GM12875 (cell line): ENCODE measurements at regions not wholly inside any gene's neighbourhood (a gene's known extent, or its start where the extent isn't known, plus 50 kb on each side); places are given as distances from the start of the nearest gene placed in this dataset.

Experiments
- H3K4me3 ChIP-seq: one replicate; pipeline ENCODE4 v1.5.1; 2011; ENCODE audit warnings: low read depth, low read length, control low read depth
- CTCF ChIP-seq: IDR thresholded peaks from 2 replicates; pipeline ENCODE4 v1.5.1; 2011; ENCODE audit warnings: low read depth, mild to moderate bottlenecking, control low read depth, inconsistent platforms, low read length, moderate library complexity, borderline replicate concordance; ENCODE audit not compliant: insufficient read depth

- H3K4me3 ChIP-seq: no peak overlapping the region
- no peak for TF ChIP-seq CTCF
Observed at GRCh38 chr17:52776234-52776633, 617.7 kb upstream of the CA10 start.

DNA sequence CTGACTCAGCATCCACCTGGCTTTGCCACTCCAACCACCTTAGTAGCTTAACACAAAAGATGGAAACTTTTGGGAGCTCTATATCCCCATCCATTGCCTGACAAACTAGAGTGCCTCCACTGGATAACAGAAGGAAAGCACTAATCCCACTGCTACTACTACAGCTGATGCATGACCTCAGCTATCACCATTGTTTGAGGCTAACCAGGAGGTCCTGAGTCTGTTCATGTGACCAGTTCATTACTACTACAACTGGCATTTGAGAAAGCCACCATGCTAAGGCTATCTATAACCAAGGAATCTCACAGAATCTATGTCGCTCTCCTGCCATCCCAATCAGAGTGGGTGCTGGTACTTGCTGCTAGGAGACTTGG lies 604.3 kb upstream of the CA10 start:
- TF ChIP-seq CTCF: no peak
- no peak overlapping the region for H3K4me3 ChIP-seq

DNA sequence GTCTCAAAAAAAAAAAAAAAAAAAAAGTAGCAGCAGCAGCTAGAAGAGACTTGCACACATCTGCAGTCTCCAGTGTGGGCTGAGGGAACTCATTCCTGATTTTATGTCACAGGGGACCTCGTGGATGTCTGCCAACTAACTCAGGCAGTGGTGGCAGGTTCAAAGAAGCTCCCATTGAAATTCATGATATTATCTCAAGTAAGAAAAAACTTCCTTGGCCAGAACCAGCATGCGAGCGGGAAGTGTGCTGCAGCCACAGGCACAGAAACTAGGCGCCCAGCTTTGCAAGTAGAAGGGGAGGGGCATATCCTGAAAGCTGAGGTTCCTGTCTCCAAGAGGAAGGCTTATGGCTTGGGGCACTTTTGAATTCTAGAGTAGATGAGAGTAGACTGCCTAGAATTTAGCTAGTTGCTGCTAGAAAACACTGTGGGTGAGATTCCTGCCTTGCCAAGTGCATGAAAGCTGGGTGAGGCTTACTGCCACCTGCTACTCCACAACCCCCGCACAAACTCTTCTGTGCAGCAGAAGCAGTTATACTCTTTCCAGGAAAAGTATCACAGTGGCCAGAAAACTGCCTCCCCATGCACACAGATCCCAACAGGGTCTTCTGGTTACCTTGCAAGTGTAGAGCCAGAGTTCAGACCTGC lies 603.8 kb upstream of the CA10 start:
- TF ChIP-seq CTCF: no peak
- H3K4me3 ChIP-seq: no peak overlapping the region

- TF ChIP-seq CTCF: no peak
- no peak overlapping the region for H3K4me3 ChIP-seq
Observed at GRCh38 chr17:52759864-52760263, 601.4 kb upstream of the CA10 start.

DNA sequence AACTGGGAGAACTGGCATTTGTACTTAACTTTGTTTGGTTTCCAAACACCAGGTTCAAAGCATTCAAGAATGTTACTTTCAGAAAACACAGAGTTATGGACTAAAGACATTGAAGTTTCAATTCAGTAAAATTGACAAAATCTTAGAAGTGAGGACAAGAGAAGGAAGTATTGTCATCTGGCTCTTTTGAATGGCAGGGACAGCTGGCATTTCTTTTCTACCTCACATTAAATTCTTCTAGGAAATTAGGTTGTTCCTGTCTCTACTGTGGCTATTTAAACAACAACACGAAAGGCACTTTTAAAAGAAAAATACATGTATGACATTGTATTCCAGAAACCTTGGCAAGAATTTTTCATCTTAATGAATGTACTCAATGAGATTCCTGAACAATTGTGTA lies 600.0 kb upstream of the CA10 start:
- no peak for TF ChIP-seq CTCF
- H3K4me3 ChIP-seq: no peak overlapping the region

- H3K4me3 ChIP-seq: no peak overlapping the region
- TF ChIP-seq CTCF: no peak
Observed at GRCh38 chr17:52756746-52757145, 598.2 kb upstream of the CA10 start.

- no peak for TF ChIP-seq CTCF
- no peak overlapping the region for H3K4me3 ChIP-seq
Observed at GRCh38 chr17:52754838-52755237, 596.3 kb upstream of the CA10 start.
